PFSK-1 (cell line): ENCODE measurements at regions not wholly inside any gene's neighbourhood (a gene's known extent, or its start where the extent isn't known, plus 50 kb on each side); places are given as distances from the start of the nearest gene placed in this dataset.

Experiments
- FOXP2 ChIP-seq: optimal IDR thresholded peaks from 2 replicates; pipeline ENCODE3; 2011; ENCODE audit warnings: borderline replicate concordance, control low read depth, inconsistent platforms; ENCODE audit not compliant: insufficient read depth; ENCODE audit errors: extremely low read length, extremely low read depth
- POLR2AphosphoS5 ChIP-seq: IDR thresholded peaks from 2 replicates; pipeline ENCODE4 v1.6.1; 2012; ENCODE audit warnings: low read depth, mild to moderate bottlenecking, control low read depth, low read length, moderate library complexity
- SIN3A ChIP-seq: IDR thresholded peaks from 2 replicates; pipeline ENCODE4 v1.6.1; 2012; ENCODE audit warnings: mild to moderate bottlenecking, low read length, moderate library complexity, borderline replicate concordance; ENCODE audit not compliant: insufficient read depth
- TAF1 ChIP-seq: IDR thresholded peaks from 2 replicates; pipeline ENCODE4 v1.6.1; 2012; ENCODE audit warnings: low read length, control low read depth, borderline replicate concordance; ENCODE audit not compliant: insufficient read depth
- TF ChIP-seq, protein P1 (sequence below), 2 experiments: IDR thresholded peaks; 2 replicates each; pipeline versions ENCODE4 v1.6.1 to v1.8.0; 2011 to 2012; ENCODE audit warnings: low read depth in 2 of 2, low read length in 2 of 2, control low read depth in 1 of 2, inconsistent platforms in 1 of 2, mild to moderate bottlenecking in 1 of 2, moderate library complexity in 1 of 2; ENCODE audit not compliant: insufficient read depth in 1 of 2

DNA sequence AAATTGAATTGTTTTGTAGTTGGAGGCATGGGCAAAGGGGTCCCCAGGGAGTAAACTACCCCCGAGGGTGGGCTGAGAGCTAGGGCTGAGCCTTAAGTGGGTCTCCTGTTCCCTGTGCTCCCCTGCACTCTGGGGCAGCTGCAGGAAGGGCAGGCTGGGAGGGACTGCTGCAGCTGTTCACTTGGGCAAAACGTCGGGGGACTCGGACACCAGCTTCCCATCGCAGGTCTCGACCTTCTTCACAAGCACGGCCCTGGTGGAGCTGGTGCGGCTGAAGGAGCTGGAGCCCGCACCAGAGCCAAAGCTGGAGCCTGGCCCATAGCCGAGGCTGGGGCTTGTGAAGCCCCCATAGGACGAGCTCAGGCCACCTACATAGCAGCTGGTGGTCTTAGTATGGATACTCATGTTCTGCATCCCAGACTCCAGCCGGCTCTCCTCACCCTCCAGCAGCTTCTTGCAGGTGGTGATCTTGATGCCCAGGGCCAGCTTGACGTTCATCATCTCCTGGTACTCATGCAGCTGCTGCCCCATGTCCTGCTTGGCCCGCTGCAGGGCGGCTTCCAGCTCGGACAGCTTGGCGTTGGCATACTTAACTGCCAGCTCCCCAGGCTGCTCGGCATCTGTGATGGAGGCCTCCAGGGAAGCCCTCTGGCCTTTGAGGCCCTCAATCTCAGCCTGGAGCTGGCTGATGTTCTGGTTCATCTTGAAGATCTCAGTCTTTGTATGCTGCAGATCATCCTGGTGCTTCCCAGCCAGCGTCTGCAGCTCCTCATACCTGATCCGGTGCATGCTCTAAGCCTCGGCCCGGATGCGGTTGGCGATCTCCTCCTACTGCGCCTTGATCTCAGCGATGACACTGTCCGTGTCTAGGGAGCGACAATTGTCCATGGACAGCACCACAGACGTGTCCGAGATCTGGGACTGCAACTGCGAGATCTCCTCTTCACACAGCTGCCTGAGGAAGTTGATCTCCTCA, 423.5 kb upstream of the ARPP21 start:
- TF ChIP-seq, protein P1, sequence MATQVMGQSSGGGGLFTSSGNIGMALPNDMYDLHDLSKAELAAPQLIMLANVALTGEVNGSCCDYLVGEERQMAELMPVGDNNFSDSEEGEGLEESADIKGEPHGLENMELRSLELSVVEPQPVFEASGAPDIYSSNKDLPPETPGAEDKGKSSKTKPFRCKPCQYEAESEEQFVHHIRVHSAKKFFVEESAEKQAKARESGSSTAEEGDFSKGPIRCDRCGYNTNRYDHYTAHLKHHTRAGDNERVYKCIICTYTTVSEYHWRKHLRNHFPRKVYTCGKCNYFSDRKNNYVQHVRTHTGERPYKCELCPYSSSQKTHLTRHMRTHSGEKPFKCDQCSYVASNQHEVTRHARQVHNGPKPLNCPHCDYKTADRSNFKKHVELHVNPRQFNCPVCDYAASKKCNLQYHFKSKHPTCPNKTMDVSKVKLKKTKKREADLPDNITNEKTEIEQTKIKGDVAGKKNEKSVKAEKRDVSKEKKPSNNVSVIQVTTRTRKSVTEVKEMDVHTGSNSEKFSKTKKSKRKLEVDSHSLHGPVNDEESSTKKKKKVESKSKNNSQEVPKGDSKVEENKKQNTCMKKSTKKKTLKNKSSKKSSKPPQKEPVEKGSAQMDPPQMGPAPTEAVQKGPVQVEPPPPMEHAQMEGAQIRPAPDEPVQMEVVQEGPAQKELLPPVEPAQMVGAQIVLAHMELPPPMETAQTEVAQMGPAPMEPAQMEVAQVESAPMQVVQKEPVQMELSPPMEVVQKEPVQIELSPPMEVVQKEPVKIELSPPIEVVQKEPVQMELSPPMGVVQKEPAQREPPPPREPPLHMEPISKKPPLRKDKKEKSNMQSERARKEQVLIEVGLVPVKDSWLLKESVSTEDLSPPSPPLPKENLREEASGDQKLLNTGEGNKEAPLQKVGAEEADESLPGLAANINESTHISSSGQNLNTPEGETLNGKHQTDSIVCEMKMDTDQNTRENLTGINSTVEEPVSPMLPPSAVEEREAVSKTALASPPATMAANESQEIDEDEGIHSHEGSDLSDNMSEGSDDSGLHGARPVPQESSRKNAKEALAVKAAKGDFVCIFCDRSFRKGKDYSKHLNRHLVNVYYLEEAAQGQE (IDR thresholded peaks at IDR 0.05; ENCODE audit: insufficient read depth in 1 of 2, low read depth in 2 of 2, low read length in 2 of 2): no peak
- TF ChIP-seq POLR2AphosphoS5 (no peak), SIN3A (no peak), TAF1 (no peak), FOXP2 (no peak)
